Endothelial cell of umbilical vein (primary cell): ENCODE measurements at regions not wholly inside any gene's neighbourhood (a gene's known extent, or its start where the extent isn't known, plus 50 kb on each side); places are given as distances from the start of the nearest gene placed in this dataset.
"Not testable (repeated sequence)": the region's sequence is repeated elsewhere in the genome, so short reads cannot be mapped to it uniquely, and the experiment has no call there.

ENCODE experiments used
- CTCF ChIP-seq, 2 donors: IDR thresholded peaks; 1 replicate in 1 of 2; 2 replicates in 1 of 2; pipeline ENCODE4 v1.5.1; 2011; ENCODE audit warnings: low read length in 2 of 2, mild to moderate bottlenecking in 2 of 2, moderate library complexity in 2 of 2, control low read depth in 1 of 2, inconsistent platforms in 1 of 2, low read depth in 1 of 2; ENCODE audit not compliant: insufficient read depth in 1 of 2; ENCODE audit errors: extremely low read depth in 1 of 2
- EZH2 ChIP-seq: IDR thresholded peaks from 2 replicates; pipeline ENCODE4 v1.6.1; 2012; ENCODE audit warnings: borderline replicate concordance, low read depth, mild to moderate bottlenecking, moderate library complexity, low read length, inconsistent platforms; ENCODE audit not compliant: severe bottlenecking
- JUN ChIP-seq: IDR thresholded peaks from 2 replicates; pipeline ENCODE4 v1.6.1; 2011; ENCODE audit warnings: borderline replicate concordance, low read depth; ENCODE audit not compliant: insufficient read length, insufficient read depth
- POLR2A ChIP-seq: IDR thresholded peaks from 2 replicates; pipeline ENCODE4 v1.6.1; 2012; ENCODE audit warnings: low read depth, mild to moderate bottlenecking, control low read depth, low read length
- POLR2AphosphoS5 ChIP-seq: IDR thresholded peaks from 2 replicates; pipeline ENCODE4 v1.6.1; 2012; ENCODE audit warnings: low read depth, mild to moderate bottlenecking, control low read depth, low read length, moderate library complexity; ENCODE audit not compliant: insufficient read depth
- TF ChIP-seq, protein P1 (sequence below): IDR thresholded peaks from 2 replicates; pipeline ENCODE4 v1.6.1; 2011; ENCODE audit not compliant: insufficient read depth, insufficient read length

DNA sequence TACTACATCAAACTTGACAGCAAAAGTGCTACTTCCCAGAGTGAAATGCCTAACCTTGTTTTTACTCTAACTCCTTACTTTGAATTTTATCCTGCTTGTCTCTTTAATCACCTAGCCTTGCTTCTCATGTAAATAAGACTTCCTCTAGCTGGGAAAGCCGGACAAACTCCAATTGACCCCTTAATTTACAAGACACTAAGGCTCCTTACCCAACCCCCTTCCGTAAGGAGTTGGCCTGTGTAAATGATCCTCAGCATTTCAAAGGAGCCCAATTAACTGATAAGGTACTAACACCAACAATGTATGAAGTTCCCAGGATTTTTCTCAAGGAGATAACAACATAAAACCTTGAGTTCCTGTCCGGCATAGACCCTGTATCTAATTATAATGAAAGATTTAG, 1728.4 kb downstream of the BRINP3 start:
- TF ChIP-seq CTCF (IDR thresholded peaks at IDR 0.05; ENCODE audit: extremely low read depth in 1 of 2, insufficient read depth in 1 of 2, low read depth in 1 of 2, low read length in 2 of 2); JUN; POLR2A; EZH2; POLR2AphosphoS5: not testable (repeated sequence)
- TF ChIP-seq, protein P1, sequence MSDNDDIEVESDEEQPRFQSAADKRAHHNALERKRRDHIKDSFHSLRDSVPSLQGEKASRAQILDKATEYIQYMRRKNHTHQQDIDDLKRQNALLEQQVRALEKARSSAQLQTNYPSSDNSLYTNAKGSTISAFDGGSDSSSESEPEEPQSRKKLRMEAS = not testable (repeated sequence)
